Adrenal gland (tissue), 9 donors: ENCODE measurements at regions not wholly inside any gene's neighbourhood (a gene's known extent, or its start where the extent isn't known, plus 50 kb on each side); places are given as distances from the start of the nearest gene placed in this dataset.

ENCODE experiments used
- DNase-seq, 7 donors: peaks; one replicate each; pipeline ENCODE4 v3.0.0-alpha.2; 2019 to 2020
- H3K27ac ChIP-seq, 5 donors: fragments of 200-600 bp; sonication (generic) in 4 of 5; 1 replicate in 3 of 5; 2 replicates in 2 of 5; pipeline versions ENCODE4 v1.5.1 to v1.8.0; 2016 to 2020; ENCODE audit warnings: mild to moderate bottlenecking in 1 of 5
- H3K27me3 ChIP-seq: fragments of 200-600 bp; 2 replicates; pipeline ENCODE4 v1.8.0; 2021
- H3K36me3 ChIP-seq, 2 donors: fragments of 200-600 bp; replicated peaks in 1 of 2; 1 replicate in 1 of 2; 2 replicates in 1 of 2; pipeline versions ENCODE4 v1.5.1 to v1.8.0; 2018 to 2022
- H3K4me1 ChIP-seq, 2 donors: fragments of 200-600 bp; replicated peaks in 1 of 2; 1 replicate in 1 of 2; 2 replicates in 1 of 2; pipeline versions ENCODE4 v1.5.1 to v1.8.0; 2018 to 2021
- H3K4me3 ChIP-seq, 4 donors: fragments of 200-600 bp; sonication (generic) in 3 of 4; one replicate each; pipeline ENCODE4 v1.5.1; 2016 to 2018
- H3K9me3 ChIP-seq, 3 donors: fragments of 200-600 bp; sonication (generic) in 1 of 3; replicated peaks in 1 of 3; 1 replicate in 2 of 3; 2 replicates in 1 of 3; pipeline versions ENCODE4 v1.5.1 to v1.8.0; 2016 to 2021
- POLR2A ChIP-seq, 2 donors: fragments of 450-650 bp; IDR thresholded peaks; one replicate each; pipeline ENCODE4 v1.6.1; 2017; ENCODE audit warnings: antibody characterized with exemption in 2 of 2, mild to moderate bottlenecking in 2 of 2, moderate library complexity in 1 of 2
- WGBS, 4 donors: extraction: QIAGEN DNeasy Blood & Tissue Kit in 2 of 4; methylation state at CpG; one replicate each; pipeline versions ENCODE4 v1.1.5 to v1.1.7; 2013 to 2017; 5-methylcytosine and 5-hydroxymethylcytosine counted together
- intact Hi-C, 2 donors: fragments of 100-400 bp; cut with DNase I; formaldehyde crosslinking; loops; one replicate each; pipeline versions ENCODE4 v1.14.1 to v1.15.0; 2022 to 2023
- TF ChIP-seq, protein P1 (sequence below), 6 experiments: fragments of 450-650 bp in 4 of 6; fragments of 200-600 bp in 2 of 6; sonication (generic) in 1 of 6; IDR thresholded peaks; 1 replicate in 5 of 6; 2 replicates in 1 of 6; pipeline versions ENCODE4 v1.5.1 to v1.8.0; 2016 to 2021; ENCODE audit warnings: antibody characterized with exemption in 6 of 6, mild to moderate bottlenecking in 2 of 6, moderate library complexity in 1 of 6
- donor health status: healthy with polysubstance abuse.
- donor health status: Bipolar disorder and iron deficiency.
- donor health status: DM: yes; HTN: yes; CAD: no.
- donor health status: DM: no; HTN: no; CAD: no.
- donor health status: DM: no; HTN: no; CAD: no.

DNA sequence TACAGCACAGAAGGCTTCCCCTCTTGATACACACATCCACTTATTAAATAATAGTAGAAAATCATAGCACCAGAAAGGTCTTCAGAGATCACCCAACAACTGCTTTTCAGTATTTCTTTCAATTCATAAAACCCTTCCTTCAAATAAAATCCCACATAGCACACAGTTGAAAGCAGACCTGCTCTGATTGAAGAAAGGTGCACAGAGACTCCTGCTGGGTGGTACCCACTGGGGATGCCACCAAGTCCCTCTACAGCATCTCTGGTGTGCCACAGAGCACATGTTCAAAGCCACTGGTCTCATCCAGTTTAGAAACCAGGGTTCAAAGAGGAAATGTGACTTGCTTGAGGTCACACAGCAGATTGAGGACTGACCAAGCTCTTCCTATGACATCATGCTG is 427.5 kb downstream of the BCL11B start:
- intact Hi-C loops: no loop called here
- Histone ChIP-seq H3K4me3 (no peak overlapping the region), H3K9me3 (no peaks in the 10 kb centered on the region), H3K36me3 (no peaks in the 10 kb centered on the region), H3K27ac (no peak overlapping the region), H3K27me3 (no peaks in the 10 kb centered on the region), H3K4me1 (no peaks in the 10 kb centered on the region)
- TF ChIP-seq, protein P1, sequence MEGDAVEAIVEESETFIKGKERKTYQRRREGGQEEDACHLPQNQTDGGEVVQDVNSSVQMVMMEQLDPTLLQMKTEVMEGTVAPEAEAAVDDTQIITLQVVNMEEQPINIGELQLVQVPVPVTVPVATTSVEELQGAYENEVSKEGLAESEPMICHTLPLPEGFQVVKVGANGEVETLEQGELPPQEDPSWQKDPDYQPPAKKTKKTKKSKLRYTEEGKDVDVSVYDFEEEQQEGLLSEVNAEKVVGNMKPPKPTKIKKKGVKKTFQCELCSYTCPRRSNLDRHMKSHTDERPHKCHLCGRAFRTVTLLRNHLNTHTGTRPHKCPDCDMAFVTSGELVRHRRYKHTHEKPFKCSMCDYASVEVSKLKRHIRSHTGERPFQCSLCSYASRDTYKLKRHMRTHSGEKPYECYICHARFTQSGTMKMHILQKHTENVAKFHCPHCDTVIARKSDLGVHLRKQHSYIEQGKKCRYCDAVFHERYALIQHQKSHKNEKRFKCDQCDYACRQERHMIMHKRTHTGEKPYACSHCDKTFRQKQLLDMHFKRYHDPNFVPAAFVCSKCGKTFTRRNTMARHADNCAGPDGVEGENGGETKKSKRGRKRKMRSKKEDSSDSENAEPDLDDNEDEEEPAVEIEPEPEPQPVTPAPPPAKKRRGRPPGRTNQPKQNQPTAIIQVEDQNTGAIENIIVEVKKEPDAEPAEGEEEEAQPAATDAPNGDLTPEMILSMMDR (IDR thresholded peaks at IDR 0.05): no peak
- no peak for TF ChIP-seq POLR2A (IDR thresholded peaks at IDR 0.05)
- no peak for DNase-seq

DNA sequence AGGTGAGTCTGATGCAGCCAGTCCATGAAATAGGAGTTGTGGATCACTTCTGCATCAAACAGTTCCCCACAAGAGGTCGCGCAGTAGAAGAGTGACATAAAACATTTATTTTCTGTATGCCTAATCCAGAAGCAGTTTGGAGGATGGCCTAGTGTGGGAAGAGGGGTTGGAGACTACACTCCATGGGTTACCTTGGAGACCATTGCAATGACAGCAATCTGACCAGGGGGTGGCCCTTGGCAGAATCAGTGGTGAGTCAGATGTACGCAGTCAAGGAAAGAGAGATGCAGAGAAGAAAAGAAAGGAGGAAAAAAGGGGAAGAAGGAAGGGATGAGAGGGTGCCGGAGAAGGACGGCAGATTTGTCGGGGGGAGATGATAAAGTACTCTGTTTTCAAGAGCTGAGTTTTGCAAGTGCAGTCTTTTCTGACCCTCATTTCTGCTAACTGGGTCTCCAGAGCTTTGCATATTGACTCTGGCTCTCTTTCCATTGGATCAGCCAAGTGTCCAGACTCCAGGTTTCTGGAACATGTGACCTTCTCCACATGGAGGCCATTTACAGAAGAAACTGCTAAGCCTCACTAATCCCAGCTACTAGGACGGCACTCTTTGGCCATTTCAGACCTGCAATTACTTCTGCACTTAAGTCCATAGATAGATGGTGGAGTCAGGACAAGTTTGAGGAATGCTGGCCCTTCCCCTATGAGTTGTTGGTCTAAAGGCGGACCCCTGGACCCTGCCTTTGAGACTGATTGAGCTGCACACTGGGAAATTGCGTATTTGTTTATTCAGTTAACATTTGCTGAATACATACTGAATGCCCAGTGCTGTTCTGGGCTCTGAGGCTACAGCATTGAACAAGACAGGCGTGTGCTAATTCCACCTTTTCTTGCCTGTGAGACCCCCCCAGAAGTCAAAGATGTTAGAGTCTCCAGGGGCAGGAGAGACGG is 424.2 kb downstream of the BCL11B start:
- no peaks in the 10 kb centered on the region for H3K4me1 ChIP-seq
- no peak overlapping the region for H3K27ac ChIP-seq
- H3K4me3 ChIP-seq: no peak overlapping the region
- H3K27me3 ChIP-seq: no peaks in the 10 kb centered on the region
- no peaks in the 10 kb centered on the region for H3K36me3 ChIP-seq
- no peaks in the 10 kb centered on the region for H3K9me3 ChIP-seq
- no peak for DNase-seq
- TF ChIP-seq, protein P1 (IDR thresholded peaks at IDR 0.05): no peak
- no peak for TF ChIP-seq POLR2A (IDR thresholded peaks at IDR 0.05)
- intact Hi-C loops: no loop called here
- WGBS, 4 donors: 76 to 79% (median 78%) methylated on average over 10 to 11 of the region's 11 CpGs

GRCh38 chr14:98853063-98853729 is 418.8 kb downstream of the BCL11B start:
- 71 to 81% (median 76%) methylated on average over 10 of the region's 10 CpGs for WGBS, 4 donors

More at GRCh38 chr14:98853063-98853729, 418.8 kb downstream of the BCL11B start:
- Histone ChIP-seq H3K27ac (no peak overlapping the region), H3K9me3 (no peaks in the 10 kb centered on the region), H3K4me3 (no peak overlapping the region), H3K27me3 (peaks cover 7% of the 10 kb centered on the region), H3K36me3 (no peaks in the 10 kb centered on the region), H3K4me1 (no peaks in the 10 kb centered on the region)
- no peak for DNase-seq
- TF ChIP-seq POLR2A (IDR thresholded peaks at IDR 0.05): no peak
- TF ChIP-seq, protein P1 (IDR thresholded peaks at IDR 0.05): no peak
- intact Hi-C loops: no loop called here
